ENCODE measurements at regions not wholly inside any gene's neighbourhood (a gene's known extent, or its start where the extent isn't known, plus 50 kb on each side); places are given as distances from the start of the nearest gene placed in this dataset.

DNA sequence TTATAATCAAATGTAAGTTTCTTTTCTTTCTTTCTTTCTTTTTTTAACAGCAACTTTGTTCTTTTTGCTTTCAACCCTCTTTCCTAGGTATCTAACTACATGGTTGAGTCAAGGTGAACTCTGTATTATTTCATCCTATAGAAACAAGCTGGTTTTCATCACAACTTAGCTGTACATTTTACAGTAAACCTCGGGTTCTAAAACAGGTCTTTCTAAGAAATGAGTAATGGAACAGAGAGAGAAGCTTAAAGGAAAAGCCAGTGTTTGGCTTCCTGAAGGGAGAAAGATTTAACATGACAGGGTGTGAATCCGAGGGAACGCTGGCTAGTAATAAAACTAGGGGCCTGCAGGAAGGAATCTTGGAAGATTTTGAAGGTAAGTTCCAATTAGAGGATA, 143.4 kb upstream of the ITGB1 start:
- TF ChIP-seq CTCF (conservative IDR thresholded peaks at IDR 0.05; ENCODE audit: low read length) (no peak), EZH2phosphoT487 (IDR thresholded peaks at IDR 0.05; ENCODE audit: borderline replicate concordance) (no peak)

All from Loucy (cell line).